HG03060 (cell line): ENCODE measurements at regions not wholly inside any gene's neighbourhood (a gene's known extent, or its start where the extent isn't known, plus 50 kb on each side); places are given as distances from the start of the nearest gene placed in this dataset.

Source experiments
- ATAC-seq: cut with Tn5 transposase; IDR thresholded peaks from one replicate; pipeline ENCODE4 v1.9.1; 2021; ENCODE audit warnings: low read depth, moderate number of reproducible peaks; ENCODE audit not compliant: unreplicated experiment

GRCh38 chr21:27421654-27422053 is 454.8 kb upstream of the ADAMTS5 start:
- ATAC-seq = no peak

- no peak for ATAC-seq
Observed at GRCh38 chr21:27419153-27419552, 452.3 kb upstream of the ADAMTS5 start.

GRCh38 chr21:27418346-27418745 is 451.5 kb upstream of the ADAMTS5 start:
- ATAC-seq = no peak

DNA sequence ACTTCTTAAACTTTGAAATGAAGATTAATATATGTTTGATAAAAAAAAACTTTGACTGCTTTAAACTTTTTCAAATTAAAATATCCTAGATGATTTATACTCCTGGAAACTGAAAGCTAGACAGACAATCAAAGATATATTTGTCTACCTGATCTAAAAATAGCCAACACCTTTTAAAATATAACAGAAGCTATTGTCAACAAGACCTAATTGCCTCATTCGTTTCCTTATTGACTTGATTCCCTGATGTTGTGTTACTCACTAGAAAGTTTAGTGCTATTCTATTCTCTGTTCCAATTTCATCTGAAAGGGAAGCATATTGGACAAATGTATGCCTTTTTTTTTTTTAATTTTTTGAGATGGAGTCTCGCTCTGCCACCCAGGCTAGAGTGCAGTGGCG is 445.6 kb upstream of the ADAMTS5 start:
- no peak for ATAC-seq

GRCh38 chr21:27408826-27409225 is 441.9 kb upstream of the ADAMTS5 start:
- no peak for ATAC-seq

DNA sequence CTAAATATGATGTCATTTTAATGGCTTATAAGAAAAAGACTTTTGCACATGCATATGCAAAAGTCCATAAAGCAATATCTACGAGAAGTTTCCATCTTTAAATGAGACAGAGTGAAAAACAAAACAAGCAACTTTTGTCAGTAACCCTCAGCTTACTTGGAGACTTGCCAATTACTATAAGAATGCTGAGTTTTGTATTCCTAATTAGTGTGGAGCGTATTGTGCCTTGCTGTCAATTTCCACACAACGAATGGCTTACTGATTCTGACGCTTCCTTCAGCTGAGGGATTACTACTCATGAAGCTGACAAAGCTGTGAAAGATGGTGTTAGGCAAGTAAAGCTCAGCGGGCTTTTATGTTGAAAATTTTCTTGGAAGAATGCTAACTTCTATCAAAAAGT is 440.4 kb upstream of the ADAMTS5 start:
- no peak for ATAC-seq

DNA sequence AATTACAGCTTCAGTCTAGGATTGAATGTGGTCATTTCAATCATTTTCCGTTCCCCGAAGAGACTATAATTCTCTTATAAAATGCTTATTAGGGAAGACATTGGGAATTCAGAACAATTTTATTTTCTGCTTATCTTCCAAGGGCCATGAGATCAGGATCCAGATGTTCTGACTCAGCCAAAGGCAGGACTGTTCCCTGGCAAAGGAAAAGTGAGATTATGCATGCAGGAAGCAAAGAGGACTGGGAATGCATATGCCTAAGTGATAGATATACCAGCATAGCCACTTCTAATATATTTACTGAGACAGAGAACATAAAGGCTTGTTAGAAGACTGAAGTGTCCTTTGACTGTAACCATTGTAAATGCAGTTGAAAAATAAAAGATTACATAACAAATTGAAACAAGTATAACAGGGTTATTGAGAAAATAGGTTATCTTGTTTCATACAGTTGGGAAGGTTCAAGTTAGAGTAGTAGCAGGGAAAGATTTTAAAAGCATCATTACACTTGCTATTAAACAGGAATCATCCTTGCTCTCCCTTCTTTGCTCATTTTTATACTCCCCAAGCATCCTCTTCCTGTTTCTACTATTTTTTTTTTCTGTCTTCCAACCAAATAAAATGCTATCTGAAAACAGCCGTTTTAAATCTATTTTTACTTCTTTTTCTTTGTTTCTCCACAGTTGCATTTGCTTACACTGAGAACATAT is 439.6 kb upstream of the ADAMTS5 start:
- ATAC-seq = no peak

DNA sequence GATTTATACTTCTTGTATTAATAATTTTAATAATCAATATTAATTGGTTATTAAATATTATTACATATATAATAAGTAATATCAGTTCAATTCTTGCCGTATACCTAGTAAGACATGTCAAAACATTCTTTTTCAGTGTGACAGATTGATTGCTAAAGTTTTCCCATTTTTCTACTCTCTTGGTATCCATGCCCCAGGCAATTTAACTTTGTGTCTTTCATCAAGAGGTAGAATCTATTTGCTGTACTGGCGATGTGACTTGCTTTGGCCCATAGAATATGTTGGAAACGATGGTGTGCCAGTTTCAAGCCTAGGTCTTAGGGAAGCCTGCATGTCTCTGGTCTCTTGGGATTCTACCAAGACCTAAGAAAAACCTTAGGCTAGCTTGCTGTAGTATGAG is 436.1 kb upstream of the ADAMTS5 start:
- no peak for ATAC-seq

DNA sequence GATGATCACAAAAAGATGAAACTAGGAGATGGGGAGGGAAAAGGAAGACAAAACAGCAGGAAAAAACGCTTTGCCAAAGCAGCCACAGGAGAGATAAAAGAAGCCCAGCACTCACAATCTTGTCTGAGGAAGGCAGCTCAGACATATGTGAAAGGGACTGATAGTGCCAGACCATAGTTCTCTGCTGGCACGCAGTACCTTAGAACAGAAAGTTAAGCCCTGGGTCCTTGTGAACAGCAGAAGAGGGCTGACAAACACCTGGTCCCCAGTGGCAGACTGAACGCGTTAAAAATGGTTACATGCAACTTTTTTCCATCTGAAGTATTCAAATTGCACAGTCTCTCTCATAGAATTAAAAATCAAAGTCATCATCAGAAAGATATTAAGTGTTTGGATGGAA is 433.2 kb upstream of the ADAMTS5 start:
- ATAC-seq = no peak

GRCh38 chr21:27397578-27397977 is 430.7 kb upstream of the ADAMTS5 start:
- ATAC-seq = no peak

DNA sequence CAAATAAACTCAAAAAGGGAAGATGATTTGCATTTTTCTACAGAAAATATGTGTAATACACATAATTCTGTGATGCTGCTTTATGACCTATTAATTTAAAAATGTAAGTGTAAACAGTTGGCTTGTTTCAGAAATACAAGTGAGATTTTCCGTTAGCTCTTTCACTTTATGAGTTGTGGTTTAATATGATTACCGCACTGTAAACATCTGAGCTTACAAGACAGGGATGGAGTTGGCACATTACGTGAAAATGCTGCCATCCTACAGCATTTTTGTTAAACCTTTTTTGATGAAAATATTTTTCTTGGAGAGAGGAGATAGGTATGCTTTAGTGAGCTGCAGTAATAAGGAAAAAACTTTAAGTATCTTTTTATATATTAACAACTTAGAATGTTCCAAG is 426.8 kb upstream of the ADAMTS5 start:
- no peak for ATAC-seq

DNA sequence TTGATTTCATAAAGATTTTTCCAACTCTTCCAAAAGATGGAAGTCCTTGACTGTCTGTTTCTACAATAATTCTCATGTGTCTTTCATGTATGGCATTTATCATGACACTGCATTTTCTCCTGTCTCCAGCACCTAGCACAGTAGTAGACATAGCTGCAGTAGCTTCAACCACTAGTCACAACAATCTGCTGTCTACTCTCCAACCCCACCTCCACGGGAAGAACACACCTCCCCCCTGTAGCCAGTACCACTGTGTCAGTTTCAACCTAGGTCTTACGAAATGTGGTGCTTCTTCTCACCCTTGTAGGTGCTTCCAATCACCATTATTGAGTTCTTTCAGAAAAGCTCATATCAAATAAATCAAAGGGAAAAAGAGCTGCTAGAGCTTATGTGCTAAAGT is 425.1 kb upstream of the ADAMTS5 start:
- no peak for ATAC-seq

DNA sequence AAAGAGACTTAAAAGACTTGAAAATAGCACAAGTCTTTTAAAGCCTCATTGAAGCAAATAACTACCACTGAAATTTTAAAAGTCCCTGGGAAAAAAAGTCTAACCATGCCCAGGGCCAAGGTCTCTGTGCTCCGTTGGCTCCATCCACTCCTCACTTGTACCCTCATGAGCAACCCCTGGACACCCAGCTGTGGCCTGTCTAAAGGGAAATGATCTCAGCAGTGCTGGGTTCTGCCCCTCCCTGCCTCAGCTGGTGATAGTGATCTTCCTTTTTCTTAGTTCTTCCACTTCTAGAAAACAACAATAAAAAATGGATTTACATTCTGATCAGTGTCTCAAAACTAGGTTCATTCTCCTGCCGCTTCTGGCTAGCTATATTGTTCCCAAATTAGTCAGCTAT is 423.5 kb upstream of the ADAMTS5 start:
- no peak for ATAC-seq

DNA sequence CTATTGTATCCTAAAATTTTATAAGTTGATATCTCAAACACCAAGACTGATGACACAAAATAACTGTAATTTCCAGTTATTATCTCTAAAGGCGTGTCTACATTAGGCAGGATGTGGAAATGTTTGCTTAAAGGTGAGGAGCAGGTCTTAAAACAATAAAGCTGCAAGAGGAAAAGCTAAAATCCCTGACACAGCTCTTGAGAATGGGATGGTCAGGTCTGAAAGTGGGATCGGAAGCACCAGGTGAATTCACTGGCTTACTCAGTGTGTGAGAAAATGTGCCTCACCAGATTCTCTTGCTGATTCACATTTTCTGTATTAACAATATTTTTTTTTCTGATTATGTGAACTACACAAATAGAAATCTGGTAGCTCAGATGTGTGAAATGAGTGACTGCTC is 421.9 kb upstream of the ADAMTS5 start:
- ATAC-seq = no peak

GRCh38 chr21:27382404-27382803 is 415.5 kb upstream of the ADAMTS5 start:
- ATAC-seq = no peak

GRCh38 chr21:27380303-27380702 is 413.4 kb upstream of the ADAMTS5 start:
- no peak for ATAC-seq

- no peak for ATAC-seq
Observed at GRCh38 chr21:27379354-27379753, 412.5 kb upstream of the ADAMTS5 start.

DNA sequence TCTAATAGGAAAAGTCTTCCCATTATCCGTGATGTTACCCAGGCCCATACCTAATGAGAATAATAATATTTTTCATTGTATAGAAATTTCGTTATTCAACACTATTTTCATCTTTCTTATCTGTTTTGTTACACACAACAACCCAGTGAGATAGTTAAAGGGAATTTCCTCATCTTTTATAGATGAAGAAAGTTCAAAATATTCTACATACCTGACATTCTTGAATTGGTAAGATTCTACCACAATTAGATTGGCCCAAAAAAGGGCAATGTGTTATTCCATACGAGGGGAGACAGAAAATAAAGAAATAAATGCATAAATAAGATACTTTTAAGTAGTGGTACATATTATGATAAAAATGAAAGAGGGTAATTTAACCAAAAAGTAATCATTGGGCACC is 405.5 kb upstream of the ADAMTS5 start:
- ATAC-seq = no peak

- ATAC-seq = no peak
Observed at GRCh38 chr21:27371975-27372331, 405.1 kb upstream of the ADAMTS5 start.

GRCh38 chr21:27371115-27371974 is 404.5 kb upstream of the ADAMTS5 start:
- no peak for ATAC-seq

GRCh38 chr21:27369978-27370571 is 403.2 kb upstream of the ADAMTS5 start:
- ATAC-seq = no peak

DNA sequence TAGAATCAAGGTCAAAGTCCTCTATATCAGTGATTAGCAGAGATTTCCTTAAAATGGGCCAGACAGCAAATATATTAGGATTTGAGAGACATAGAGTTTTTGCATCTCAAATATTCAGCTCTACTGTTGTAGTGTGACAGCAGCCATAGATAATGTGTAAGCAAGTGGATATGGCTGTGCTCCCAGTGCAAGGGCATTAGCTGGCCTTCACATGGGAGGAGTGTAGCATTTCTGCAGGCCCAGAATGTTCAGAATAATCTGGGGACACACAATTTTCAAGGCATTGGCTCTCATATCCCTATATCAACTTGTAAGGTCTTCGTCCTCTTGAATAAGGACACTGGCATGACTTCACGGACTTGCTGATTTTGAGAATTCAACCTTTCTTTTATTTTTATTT is 402.3 kb upstream of the ADAMTS5 start:
- no peak for ATAC-seq
